GM18861 (cell line): ENCODE measurements at regions not wholly inside any gene's neighbourhood (a gene's known extent, or its start where the extent isn't known, plus 50 kb on each side); places are given as distances from the start of the nearest gene placed in this dataset.
"Not testable (repeated sequence)": the region's sequence is repeated elsewhere in the genome, so short reads cannot be mapped to it uniquely, and the experiment has no call there.

Source experiments
- ATAC-seq: cut with Tn5 transposase; IDR thresholded peaks from one replicate; pipeline ENCODE4 v1.9.1; 2021; ENCODE audit not compliant: unreplicated experiment

GRCh38 chr4:186954956-186955355 is 231.3 kb upstream of the FAT1 start:
- no peak for ATAC-seq

- no peak for ATAC-seq
These were observed 234.4 kb upstream of the FAT1 start for GRCh38 chr4:186957952-186958555.

GRCh38 chr4:186958726-186959350 is 235.2 kb upstream of the FAT1 start:
- ATAC-seq: no peak

GRCh38 chr4:186979961-186980745 is 256.5 kb upstream of the FAT1 start:
- ATAC-seq: no peak

GRCh38 chr4:186981161-186981560 is 257.5 kb upstream of the FAT1 start:
- no peak for ATAC-seq

DNA sequence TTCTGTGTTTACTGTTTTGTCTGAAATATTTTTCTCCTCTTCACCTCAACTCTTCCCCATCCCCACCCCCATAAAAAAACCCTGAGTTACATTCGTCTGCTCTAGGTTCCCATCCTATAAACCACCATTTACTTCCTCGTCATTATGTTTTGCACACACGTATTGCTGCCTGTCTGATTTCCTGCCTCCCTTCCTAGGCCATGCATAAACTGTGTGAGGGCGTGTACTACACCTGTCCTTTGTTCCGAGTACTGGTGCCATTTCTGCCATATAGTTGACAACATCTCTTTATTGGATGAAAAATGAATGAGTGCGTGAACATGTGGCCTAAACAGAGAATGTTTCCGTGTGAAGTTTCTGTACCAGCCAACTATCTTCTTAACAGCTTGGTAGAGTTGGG is 258.5 kb upstream of the FAT1 start:
- ATAC-seq: no peak

DNA sequence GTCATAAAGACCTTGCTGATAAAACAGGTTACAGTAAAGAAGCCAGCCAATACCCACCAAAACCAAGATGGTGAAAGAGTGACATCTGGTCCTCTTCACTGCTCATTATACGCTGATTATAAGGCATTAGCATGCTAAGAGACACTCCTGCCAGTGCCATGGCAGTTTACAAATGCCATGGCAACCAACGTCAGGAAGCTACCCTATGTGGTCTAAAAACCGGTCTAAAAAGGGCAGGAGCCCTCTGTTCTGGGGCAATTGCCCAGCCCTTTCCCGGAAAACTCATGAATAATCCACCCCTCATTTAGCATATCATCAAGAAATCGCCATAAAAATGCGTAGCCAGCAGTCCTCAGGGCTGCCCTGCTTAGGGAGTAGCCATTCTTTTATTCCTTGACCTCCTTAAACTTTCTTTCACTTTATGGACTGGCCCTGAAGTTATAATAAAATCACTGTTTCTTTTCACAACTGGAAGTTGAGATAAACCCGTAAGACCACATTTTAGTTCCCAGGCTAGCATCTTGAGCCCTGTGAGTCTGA is 260.5 kb upstream of the FAT1 start:
- ATAC-seq: no peak

- no peak for ATAC-seq
These were observed 276.0 kb upstream of the FAT1 start for GRCh38 chr4:186999686-187000085.

DNA sequence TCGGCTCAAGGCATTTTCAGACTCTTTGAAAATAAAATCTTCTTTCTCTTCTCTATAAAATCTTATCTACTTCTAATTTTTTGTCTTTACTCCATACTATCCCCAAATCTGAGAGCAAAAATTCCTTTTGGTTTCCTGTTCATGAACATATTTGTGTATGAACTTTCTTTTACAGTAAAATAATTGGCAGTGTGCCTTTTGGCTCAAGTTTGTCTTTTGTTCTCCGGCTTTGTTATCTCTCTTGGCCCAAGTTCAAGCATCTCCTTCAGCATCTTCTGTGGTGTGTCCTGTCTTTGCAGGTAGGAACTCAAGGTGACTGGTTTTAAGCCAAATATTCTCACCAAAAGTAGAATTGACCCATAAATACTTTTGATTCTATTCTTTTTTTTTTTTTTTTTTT is 276.6 kb upstream of the FAT1 start:
- ATAC-seq: no peak

- ATAC-seq: not testable (repeated sequence)
These were observed 278.5 kb upstream of the FAT1 start for GRCh38 chr4:187002133-187002532.

DNA sequence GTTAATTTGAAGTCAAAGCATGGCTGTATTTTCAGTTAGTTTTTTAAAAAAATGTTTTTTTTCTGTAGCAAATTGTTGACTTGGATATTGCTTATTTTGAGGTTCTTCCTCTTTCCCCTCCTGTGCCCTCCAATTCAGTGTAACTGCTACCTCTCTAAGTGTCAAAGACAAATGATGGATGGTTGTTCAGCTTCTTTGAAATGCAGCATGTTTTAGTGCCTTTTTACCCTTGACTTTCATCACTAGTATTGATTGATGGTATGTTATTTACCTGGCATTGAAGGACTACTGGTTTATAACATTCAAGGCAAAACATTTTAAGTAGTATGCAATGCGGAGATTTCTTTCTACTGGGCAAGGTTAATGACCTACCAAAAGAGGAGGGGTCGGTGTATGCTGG is 281.0 kb upstream of the FAT1 start:
- no peak for ATAC-seq

DNA sequence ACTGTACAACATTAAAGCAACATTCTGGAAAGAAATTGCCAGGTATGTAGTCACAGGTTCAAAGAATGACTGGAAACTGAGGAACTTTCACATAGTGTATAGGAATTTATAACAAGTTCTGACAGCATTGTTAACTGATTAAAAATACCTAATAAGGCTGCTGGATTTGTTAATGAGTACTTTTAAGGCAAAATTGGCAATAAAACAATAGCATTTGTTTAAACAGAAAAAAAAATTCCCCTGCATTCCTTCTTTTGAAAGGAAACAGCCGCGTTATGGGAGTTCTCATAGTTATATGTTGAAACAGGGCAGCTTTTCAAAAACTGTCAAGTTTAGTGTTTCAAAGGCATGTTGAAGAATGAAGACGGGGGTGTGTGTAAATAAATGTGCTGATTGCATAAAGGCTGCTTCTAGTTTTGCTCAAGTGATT is 282.5 kb upstream of the FAT1 start:
- no peak for ATAC-seq

- ATAC-seq: no peak
These were observed 286.4 kb upstream of the FAT1 start for GRCh38 chr4:187010052-187010451.

GRCh38 chr4:187016101-187016500 is 292.4 kb upstream of the FAT1 start:
- no peak for ATAC-seq

GRCh38 chr4:187017147-187017546 is 293.5 kb upstream of the FAT1 start:
- no peak for ATAC-seq

DNA sequence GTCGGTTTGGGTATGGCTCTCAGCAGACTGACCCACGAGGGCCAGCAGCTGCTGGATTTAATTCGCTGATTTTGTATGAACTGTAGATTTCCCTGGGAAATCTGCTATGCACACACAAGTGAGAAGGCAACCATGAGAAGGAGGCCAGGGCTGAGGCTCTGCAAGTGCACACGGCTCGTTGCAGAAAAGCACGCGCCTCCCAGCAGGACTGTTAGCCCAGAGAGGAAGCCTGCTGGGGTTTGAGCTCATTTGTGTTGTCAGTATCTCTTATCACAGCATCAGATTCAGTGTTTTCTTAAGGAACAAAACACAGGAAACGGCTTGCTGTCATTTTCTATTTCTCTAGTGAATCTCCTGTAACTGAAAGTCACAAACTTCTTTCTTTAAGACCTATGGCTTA is 296.2 kb upstream of the FAT1 start:
- no peak for ATAC-seq

- ATAC-seq: no peak
These were observed 297.0 kb upstream of the FAT1 start for GRCh38 chr4:187020676-187021075.

DNA sequence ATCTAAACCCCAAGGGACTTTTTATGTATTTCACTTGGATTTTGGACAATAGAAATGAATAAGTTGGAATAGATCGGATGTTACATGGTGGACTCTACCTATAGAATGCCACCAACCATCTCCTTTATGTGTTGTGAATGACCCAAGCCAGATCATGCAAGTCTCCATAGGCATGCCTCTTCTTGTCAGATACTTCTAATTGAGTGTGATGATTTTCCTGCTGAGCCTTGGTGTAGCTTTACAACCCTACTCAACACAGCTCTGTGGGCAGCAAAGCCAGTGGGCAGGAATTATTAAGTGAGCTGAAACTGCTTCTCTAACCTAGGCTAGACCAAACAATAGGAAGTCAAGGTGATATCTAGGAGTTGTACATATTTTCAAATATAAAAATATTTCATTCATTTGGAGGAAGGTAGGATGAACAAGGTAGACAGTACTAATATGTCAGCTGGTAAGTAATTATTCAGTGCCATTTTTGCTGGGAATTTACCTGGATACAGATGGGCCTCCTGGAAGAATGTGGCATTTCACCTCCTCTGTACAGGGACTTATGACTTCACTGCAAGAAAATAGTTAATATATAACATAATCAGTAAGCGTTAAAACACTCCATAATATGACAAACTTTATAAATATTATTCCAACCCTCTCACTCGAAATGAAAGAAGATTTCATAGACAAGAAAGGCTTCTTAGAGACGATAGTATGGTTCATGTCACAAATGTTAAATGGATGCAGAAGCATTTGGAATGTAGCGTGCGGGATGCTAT is 298.0 kb upstream of the FAT1 start:
- ATAC-seq: no peak

GRCh38 chr4:187027272-187027671 is 303.6 kb upstream of the FAT1 start:
- no peak for ATAC-seq

DNA sequence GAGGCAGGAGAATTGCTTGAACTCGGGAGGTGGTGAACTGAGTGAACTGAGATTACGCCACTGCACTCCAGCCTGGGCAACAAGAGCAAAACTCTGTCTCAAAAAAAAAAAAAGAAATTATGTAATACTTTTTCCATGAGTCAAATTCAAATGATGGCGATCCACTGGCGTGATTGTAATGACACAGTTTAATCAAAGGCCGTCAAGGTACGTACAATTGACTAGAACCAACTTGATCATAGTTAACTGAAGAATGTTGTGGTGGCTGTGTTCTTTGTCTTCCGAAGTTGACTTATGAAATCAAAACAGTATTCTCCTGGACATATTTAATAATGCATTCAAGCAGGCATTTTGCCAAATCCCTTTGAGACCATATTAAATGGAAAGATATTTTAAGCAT is 318.6 kb upstream of the FAT1 start:
- no peak for ATAC-seq

DNA sequence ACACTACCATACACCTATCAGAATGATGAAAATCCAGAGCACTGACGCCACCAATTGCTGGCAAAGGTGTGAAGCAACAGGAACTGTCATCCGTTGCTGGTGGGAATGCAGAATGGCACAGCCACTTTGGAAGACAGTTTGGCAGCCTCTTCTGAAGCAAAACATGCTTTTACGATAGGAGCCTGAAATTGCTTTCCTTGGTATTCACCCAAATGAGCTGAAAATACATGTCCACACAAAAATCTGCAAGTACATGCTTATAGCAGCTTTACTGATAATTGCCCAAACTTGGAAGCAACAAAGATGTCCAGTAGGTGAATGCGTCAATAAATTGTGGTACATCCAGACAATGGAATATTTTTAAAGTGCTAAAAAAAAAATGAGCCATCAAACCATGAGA is 322.8 kb upstream of the FAT1 start:
- no peak for ATAC-seq
